GM19397 (cell line): ENCODE measurements at regions not wholly inside any gene's neighbourhood (a gene's known extent, or its start where the extent isn't known, plus 50 kb on each side); places are given as distances from the start of the nearest gene placed in this dataset.
"Not testable (repeated sequence)": the region's sequence is repeated elsewhere in the genome, so short reads cannot be mapped to it uniquely, and the experiment has no call there.

ENCODE experiments used
- ATAC-seq: cut with Tn5 transposase; IDR thresholded peaks from one replicate; pipeline ENCODE4 v1.9.1; 2021; ENCODE audit warnings: mild to moderate bottlenecking, moderate library complexity; ENCODE audit not compliant: unreplicated experiment

DNA sequence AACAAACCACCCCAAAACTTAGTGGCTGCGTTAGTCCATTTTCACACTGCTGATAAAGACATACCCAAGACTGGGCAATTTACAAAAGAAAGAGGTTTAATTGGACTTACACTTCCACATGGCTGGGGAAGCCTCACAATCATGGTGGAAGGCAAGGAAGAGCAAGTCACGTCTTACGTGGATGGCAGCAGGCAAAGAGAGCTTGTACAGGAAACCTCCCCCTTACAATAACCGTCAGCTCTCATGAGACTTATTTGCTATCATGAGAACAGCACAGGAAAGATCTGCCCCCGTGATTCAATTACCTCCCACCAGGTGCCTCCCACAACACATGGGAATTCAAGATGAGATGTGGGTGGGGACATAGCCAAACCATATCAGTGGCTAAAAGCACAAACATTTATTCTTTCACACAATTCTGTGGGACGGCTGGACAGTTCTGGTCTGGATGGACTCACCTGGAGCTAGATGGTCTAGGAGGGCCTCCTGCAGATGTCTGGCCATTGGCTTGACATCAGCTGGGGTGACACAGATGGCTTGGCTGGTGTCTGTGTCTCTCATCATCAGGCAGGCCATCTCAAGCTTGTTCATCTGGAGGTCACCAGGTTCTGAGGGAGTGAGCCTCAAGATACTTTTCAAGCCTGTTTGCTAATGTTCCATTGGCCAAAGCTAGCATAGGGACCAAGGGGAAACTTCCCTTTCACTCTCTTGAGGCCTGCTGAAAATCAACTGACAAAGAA, 104.1 kb downstream of the SMIM20 start:
- ATAC-seq: not testable (repeated sequence)

DNA sequence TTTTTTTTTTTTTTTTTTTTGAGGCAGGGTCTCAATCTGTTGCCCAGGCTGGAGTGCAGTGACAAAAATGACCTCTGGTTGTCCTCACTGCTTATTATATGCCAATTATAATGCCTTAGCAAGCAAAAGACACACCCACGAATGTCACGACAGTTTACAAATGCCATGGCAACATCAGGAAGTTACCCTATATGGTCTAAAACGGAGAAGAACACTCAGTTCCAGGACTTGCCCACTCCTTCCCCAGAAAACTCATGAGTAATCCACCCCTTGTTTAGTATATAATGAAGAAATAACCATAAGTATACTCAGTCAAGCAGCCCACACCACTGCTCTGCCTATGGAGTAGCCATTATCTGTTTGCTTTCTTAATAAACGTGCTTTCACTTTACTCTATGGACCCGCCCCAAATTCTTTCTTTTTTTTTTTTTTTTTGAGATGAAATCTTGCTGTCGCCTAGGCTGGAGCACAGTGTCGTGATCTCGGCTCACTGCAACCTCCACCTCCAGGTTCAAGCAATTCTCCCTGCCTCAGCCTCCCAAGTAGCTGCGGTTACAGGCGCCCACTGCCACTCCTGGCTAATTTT, 106.2 kb downstream of the SMIM20 start:
- ATAC-seq: no peak

- no peak for ATAC-seq
Observed at GRCh38 chr4:26020881-26021280, 106.9 kb downstream of the SMIM20 start.

GRCh38 chr4:26021417-26022345, 107.7 kb downstream of the SMIM20 start:
- ATAC-seq: no peak

- ATAC-seq: no peak
Observed at GRCh38 chr4:26022346-26023202, 108.6 kb downstream of the SMIM20 start.

- no peak for ATAC-seq
Observed at GRCh38 chr4:26023203-26023972, 109.4 kb downstream of the SMIM20 start.

- no peak for ATAC-seq
Observed at GRCh38 chr4:26024079-26024478, 110.1 kb downstream of the SMIM20 start.

GRCh38 chr4:26028133-26028792, 114.2 kb downstream of the SMIM20 start:
- no peak for ATAC-seq

GRCh38 chr4:26028793-26029567, 115.0 kb downstream of the SMIM20 start:
- ATAC-seq: peak; percentile 95

DNA sequence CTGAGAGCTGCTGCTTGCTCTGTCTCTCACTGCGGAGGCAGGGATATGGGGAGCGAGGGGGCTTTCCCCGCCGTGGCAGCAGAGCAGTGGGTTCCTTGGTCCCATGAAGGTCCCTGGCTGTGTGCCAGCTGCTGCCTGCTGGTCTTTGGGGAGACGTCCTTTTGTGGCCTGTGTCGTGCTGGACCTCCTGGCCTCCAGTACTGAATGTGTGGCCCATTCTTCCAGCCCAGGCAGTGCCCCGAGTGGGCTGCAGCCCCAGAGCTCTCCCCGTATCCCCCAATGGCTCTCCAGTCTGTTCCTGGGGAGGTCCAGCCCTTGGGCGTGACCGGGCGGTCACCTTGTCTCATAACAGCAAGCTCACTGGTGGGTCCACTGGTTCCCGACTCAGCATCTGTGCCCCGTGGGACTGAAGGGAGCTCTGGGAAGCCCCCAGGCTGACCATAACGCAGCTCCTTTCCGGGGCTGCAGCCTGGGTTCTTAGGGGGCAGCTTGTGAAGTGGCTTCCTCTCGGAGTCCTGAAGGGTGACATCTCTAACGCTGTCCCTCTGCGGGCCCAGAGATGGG, 115.6 kb downstream of the SMIM20 start:
- ATAC-seq: no peak

DNA sequence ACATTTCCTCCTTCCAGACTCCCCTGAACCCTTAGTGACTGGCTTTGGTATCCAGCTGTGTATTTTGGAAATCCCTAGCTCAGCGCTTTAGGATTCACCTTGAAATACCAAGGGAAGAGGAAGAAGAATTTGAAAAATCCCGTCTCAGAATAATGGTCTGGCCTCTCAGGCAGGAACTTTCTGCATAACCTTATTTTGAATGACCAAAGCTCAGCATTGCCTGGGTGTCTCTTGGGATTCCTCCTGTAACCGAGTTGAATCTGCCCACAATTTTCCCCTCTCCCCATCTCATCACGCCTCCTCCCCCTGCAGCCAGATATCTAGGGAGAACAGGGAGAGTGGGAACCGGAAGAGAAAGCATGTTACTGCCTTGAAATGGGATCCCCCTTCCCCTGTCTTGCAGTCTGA, 116.2 kb downstream of the SMIM20 start:
- no peak for ATAC-seq

DNA sequence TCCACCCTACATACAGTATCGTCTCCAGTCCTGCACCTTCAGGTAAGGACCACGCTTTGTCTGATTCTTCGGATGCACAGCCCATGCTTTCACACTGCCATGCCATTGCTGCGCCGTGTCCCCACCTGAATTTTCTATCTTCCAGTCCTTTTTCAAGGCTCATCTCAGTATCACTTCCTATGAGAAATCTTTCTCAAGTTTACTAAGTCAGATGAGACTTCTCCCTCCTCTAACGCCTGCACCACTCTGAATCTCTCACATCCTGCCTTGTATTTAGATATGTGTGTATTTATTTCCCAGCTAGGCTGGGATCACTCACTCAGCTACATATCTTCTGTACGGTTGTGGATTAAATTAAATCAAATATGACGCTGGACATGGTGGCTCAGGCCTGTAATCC, 116.8 kb downstream of the SMIM20 start:
- ATAC-seq: no peak

DNA sequence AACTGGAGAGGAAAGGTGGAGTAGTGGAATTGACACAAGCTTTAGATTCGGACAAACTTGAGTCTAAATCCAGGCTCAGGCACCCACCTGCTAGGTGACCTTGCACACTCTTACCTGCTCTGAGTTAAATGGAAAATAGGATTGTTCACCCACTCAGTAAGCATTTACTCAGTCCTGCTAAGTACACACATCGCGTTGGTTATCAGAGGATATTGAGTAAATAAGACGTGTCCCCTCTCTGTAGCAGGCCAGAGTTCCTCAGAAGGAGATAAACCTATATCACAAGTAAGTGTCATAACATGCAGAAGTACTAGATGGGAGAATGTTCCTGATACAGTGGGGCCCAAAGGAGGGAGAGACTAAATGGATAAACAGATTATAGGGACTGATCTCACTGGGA, 117.7 kb downstream of the SMIM20 start:
- no peak for ATAC-seq

DNA sequence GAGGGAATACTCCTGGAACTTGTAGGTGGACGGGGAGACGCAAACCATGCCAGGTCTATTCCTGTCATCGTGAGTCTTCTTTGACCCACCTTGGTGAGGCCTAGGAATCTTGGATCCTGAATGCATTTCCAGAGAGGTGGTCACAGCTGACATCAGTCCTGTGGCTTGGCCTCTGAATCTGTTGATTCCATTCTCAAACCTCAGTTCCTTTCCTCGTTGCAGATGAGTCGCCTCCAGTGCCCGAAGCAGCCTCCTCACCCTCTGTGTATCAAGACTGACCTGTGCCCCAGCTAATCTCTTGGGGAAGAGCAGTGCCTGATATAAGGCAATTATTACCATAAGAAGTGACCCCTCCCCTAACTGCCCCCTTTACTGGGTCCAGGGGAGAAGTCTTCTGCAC, 118.1 kb downstream of the SMIM20 start:
- ATAC-seq: no peak

GRCh38 chr4:26032630-26033317, 118.8 kb downstream of the SMIM20 start:
- no peak for ATAC-seq

GRCh38 chr4:26033389-26033788, 119.4 kb downstream of the SMIM20 start:
- no peak for ATAC-seq

GRCh38 chr4:26034849-26035248, 120.8 kb downstream of the SMIM20 start:
- no peak for ATAC-seq

- ATAC-seq: no peak
Observed at GRCh38 chr4:26035921-26036320, 121.9 kb downstream of the SMIM20 start.
